ENCODE measurements at regions not wholly inside any gene's neighbourhood (a gene's known extent, or its start where the extent isn't known, plus 50 kb on each side); places are given as distances from the start of the nearest gene placed in this dataset.

- TF ChIP-seq, protein P1, sequence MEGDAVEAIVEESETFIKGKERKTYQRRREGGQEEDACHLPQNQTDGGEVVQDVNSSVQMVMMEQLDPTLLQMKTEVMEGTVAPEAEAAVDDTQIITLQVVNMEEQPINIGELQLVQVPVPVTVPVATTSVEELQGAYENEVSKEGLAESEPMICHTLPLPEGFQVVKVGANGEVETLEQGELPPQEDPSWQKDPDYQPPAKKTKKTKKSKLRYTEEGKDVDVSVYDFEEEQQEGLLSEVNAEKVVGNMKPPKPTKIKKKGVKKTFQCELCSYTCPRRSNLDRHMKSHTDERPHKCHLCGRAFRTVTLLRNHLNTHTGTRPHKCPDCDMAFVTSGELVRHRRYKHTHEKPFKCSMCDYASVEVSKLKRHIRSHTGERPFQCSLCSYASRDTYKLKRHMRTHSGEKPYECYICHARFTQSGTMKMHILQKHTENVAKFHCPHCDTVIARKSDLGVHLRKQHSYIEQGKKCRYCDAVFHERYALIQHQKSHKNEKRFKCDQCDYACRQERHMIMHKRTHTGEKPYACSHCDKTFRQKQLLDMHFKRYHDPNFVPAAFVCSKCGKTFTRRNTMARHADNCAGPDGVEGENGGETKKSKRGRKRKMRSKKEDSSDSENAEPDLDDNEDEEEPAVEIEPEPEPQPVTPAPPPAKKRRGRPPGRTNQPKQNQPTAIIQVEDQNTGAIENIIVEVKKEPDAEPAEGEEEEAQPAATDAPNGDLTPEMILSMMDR (conservative IDR thresholded peaks at IDR 0.05; ENCODE audit: low read length) = no peak
- H3K4me3 ChIP-seq (ENCODE audit: low read length) = no peak overlapping the region
- no peak for DNase-seq (ENCODE audit: low read depth)
Observed at GRCh38 chr1:198014355-198014754, 97.2 kb downstream of the LHX9 start.

DNA sequence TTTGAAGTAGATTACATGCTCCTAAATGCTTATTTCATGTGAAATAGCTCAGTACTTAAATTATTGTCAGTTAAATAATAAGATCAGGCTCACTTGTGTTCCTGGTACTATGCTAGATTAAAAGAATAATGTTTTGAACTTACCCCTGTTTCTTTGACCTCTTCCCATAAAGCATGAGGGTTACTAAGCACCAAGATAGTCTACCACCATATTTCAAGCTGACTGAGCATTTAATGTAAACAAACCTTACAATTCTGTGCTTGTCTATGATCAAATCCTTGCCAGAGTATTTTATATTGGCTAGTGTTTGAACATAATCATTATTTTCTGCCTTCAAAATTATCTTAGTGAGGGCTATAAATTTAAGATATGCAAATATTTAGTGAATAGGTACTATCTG, 98.1 kb downstream of the LHX9 start:
- TF ChIP-seq, protein P1 (conservative IDR thresholded peaks at IDR 0.05; ENCODE audit: low read length) = no peak
- no peak for DNase-seq (ENCODE audit: low read depth)

DNA sequence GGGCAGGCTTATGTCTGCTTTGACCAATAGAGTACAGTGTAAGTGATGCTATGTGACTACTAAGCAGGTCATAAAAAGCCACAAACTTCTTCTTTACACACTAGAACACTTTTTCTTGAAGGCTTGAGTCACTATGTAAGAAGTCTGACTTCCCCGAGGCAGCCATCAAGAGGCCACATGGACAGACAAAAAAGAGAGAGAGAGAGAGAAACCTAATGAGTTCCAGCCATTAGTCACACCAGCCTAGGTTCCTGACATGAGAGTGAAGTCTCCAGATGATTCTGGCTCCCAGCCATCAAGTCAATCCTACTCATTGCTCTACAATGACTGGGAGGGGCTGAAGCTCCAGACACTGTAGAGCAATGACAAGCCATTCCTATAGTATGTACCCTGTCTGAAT, 101.4 kb downstream of the LHX9 start:
- DNase-seq (ENCODE audit: low read depth) = peak; percentile 94
- H3K4me3 ChIP-seq (ENCODE audit: low read length) = no peak overlapping the region
- TF ChIP-seq, protein P1 (conservative IDR thresholded peaks at IDR 0.05; ENCODE audit: low read length) = no peak

More for the DNA sequence above, 98.1 kb downstream of the LHX9 start:
- no peak overlapping the region for H3K4me3 ChIP-seq (ENCODE audit: low read length)

DNA sequence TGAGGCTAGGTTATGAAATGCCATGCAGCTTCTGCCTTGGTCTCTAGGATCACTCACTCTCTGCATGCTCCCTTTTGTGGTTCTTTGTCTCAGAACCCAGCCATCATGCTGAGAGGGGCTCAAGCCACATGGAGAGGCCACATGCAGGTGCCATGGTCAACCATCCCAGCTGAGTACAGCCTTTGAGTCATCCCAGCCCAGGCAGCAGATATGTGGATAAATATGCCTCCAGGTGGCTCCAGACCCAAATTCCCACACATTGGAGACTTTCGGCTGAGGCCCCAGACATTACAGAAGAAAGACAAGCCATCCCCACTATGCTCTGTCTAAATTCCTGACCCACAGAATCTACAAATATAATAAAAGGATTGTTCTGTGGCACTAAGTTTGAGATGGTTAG, 102.0 kb downstream of the LHX9 start:
- DNase-seq (ENCODE audit: low read depth) = no peak
- TF ChIP-seq, protein P1 (conservative IDR thresholded peaks at IDR 0.05; ENCODE audit: low read length) = no peak
- no peak overlapping the region for H3K4me3 ChIP-seq (ENCODE audit: low read length)

GRCh38 chr1:198024336-198024735, 107.2 kb downstream of the LHX9 start:
- H3K4me3 ChIP-seq (ENCODE audit: low read length) = no peak overlapping the region
- no peak for DNase-seq (ENCODE audit: low read depth)
- TF ChIP-seq, protein P1 (conservative IDR thresholded peaks at IDR 0.05; ENCODE audit: low read length) = no peak

DNA sequence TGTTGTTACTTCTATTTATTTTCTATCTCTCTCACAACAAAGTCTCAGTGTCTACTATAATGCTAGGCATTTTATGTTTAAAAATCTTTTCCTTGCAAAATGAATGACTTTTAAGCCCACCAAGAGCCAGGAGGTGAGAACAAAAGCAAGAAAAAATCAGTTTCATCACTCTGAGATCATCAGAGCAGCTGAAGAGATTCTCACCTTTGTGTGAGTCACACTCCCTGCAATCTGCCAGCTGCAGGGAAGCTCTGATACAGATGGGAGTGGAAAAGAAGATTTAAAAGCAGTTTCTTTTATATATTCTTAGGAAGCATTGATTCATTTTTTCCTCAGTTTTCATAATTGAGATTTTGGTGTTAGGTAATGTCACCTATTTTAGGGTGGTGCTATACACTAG, 107.6 kb downstream of the LHX9 start:
- no peak overlapping the region for H3K4me3 ChIP-seq (ENCODE audit: low read length)
- no peak for DNase-seq (ENCODE audit: low read depth)
- TF ChIP-seq, protein P1 (conservative IDR thresholded peaks at IDR 0.05; ENCODE audit: low read length) = no peak

- peak; percentile 80 for DNase-seq (ENCODE audit: low read depth)
- H3K4me3 ChIP-seq (ENCODE audit: low read length) = no peak overlapping the region
- TF ChIP-seq, protein P1 (conservative IDR thresholded peaks at IDR 0.05; ENCODE audit: low read length) = no peak
Observed at GRCh38 chr1:198030682-198031081, 113.5 kb downstream of the LHX9 start.
